HG02759 (cell line): ENCODE measurements at regions not wholly inside any gene's neighbourhood (a gene's known extent, or its start where the extent isn't known, plus 50 kb on each side); places are given as distances from the start of the nearest gene placed in this dataset.

ENCODE experiments used
- ATAC-seq: cut with Tn5 transposase; IDR thresholded peaks from one replicate; pipeline ENCODE4 v1.9.1; 2021; ENCODE audit warnings: mild to moderate bottlenecking, moderate library complexity; ENCODE audit not compliant: unreplicated experiment

DNA sequence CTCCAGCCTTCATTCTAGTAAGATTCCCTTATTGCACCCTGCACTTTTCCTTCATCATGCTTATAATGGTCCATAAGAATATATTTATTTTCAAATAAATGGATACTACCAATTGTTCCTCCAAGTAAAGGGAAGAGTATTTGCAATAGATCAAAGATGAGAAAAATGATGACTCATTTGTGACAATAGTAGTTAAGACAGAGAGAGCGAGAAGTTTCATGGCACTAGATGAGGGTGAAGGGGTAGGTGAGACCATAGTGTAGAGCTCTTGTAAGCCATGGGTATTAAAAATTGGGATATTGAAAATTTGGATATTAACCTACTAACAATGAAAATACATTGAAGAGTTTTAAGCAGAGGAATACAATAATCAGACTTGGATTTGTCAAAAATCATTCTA lies 404.6 kb downstream of the EFNA5 start:
- ATAC-seq: no peak

DNA sequence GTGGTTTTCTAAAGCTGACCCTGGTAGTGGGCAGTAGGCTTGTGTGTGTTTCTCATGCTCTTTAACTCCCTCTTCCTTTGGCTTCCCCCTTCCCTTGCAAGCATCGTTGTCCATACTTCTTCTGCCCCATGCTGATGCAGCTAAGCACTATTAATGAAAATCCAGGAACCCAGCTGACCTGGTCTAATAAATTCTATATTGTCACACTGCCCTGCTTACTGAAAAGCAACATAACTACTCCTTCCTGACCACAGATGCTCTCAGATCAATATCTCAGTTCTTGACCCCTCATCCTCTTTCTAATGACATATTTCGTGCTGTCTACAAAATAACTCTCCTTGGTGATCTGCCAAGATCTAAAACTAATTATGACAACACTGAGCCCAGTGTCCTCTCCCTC lies 405.5 kb downstream of the EFNA5 start:
- ATAC-seq: no peak

DNA sequence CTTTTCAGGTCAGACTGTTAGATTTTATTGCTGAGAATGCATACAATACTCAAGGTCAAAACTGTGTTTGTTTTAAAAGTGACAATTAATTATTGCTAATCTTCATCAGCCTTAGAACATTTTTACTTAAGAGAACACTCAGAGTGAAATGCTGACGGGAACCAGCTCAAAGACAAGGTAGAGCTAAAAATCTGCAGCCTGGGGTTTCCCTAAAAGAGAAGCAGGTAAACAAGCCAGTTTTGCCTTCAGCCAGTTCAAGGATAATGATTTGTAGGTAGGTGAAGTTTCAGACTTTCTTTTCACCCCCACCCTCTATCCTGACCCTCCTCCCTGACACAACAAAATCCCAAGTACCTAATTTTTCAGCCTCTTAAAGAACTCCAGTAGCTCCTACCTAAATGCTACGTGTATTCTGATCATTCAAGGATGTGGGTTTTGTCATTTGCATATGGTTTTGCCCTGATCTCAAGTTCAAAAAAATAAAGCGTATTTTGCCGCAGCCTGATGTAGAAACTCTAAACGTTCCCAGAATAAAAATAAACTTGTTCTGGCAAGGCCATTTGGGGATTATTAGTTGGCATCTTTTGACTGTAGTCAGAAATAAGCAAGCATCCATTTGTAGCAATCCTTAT lies 407.2 kb downstream of the EFNA5 start:
- peak; percentile 70 for ATAC-seq

DNA sequence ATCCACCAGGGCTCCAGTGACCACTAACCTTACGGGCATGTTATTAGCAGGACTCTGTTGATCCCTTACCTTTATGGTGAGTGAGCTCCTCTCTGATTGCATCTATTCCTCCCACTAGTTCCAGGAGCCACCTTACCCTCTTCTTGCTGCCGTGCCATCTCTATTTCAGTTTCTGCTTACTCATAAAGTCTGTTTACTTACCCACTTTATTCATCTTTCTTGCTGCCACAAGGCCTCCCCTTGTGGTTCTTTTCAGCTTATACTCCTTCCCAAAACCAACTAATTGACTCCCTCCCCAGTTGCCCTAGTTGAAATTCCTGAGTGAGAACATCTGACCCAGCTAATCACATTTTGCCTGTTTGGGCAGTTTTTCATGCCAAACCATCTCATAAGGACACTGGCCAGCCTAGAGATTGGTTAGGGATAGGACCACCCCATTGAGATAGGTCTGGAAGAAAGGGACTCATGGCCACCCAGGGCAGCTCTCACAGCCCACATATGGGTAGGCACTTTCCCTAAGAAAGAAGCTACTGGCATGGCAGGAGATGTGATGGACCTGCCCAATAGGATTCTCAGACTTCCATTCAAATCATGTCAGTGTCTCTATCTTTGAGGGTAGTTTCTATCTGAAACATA lies 412.7 kb downstream of the EFNA5 start:
- peak; percentile 76 for ATAC-seq

DNA sequence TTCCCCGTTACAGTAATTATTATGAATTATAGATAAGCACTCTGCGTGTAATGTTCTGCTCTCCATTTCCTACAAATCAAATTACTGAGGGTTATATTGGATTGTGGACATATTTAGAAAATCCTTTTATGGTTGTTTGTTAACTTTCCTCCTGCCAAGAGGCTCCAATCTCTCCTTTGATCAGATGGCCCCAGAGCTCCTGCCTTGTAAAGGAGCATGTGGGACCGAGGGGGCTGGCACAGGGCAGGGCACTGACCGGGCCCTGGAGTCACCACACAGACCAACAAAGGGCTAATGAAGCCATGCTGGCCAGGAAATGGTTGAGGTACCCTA lies 415.9 kb downstream of the EFNA5 start:
- no peak for ATAC-seq

DNA sequence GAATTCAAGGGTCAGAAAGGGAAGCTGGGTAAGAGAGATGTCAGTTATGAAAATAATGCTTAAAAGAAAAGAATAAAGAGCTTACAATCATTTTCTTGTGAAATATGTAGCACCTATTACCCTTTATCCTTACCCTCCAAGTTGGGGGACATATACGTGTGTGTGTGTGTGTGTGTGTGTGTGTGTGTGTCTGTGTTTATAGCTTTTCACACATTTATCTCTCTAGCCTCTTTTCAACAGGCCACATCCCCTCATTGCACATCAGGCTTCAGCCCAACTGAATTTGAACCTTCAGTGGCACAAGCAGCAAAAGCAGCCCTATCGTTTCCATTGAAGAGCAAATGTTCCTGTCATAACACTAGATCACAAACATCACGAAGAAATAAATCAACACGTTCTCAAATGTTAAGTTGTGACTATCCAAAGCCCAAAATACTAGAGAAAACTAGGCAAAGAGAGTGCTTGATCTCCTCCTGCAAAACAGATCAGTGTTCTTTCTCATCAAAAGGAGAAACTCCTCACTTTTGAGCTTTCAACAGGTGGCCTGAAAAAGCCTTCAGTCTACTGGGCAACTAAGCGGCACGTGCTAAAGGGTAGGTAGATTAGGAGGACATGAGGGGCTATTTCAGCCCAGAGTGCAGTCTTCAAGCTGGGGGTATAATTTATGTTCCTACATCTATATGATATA lies 416.4 kb downstream of the EFNA5 start:
- ATAC-seq: no peak

DNA sequence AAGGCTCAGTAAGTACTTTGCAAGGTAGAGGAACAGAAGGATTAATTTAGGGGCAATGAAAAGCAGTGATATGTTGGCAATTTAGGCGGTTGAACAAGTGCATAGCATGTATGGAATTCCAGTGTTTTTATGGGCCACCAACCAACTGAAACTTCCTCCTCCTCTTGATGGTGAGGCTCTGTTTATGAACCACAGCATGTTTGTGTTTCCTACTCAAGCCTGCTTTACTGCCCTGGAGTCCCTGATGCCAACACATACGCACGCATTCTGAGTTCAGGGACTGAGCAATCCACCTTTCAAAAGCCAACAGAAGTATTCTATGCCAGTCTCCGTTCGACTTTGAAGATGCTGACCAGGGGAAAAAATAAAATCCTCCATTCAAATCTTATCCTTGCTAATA lies 417.5 kb downstream of the EFNA5 start:
- no peak for ATAC-seq

DNA sequence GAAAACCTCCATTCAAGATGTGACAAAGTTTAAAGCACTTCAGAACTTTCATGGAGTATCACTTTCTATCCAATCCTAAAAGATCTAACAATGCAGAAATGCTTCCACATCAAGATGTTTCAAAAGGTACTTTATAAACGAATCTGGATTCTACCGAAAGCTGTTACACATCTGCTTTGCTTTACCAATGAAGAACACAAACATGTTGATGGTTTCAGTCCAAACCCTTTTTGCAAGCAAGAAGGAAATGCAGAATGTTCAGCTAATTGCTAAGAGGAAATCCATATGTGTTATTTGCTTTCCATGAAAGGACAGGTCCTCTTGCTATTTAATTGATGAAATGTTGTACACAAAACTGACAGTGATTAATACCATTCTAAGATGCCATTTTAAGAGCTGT lies 419.6 kb downstream of the EFNA5 start:
- no peak for ATAC-seq

DNA sequence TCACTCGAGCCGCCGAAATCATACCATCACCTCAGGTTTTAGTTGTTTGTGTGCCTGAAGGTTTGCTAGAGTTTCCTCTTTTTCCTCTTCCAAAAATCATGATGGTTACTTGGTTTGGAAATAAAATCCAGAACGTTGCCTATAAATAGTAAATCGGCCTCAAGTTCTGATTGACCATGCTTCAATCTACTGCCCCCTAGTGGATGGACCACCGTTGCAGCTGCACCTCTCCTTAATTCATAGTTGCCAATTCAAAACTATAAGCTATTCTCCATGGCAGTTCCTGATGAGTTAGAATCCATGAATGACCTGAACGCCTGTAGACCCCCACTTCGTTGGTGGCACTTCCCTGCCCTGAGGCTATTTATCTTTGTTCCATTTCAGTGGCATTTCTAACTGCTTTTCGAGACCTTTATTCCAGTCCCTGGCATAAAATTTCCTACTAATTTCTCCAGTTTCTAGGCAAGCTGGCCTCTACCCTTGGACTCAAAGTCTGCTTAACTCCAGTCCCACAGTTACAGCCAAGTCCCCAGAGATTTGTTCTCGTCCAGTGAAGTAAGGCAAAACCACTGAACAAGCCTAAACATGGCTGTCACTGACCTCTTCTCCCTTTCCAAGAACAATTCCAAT lies 422.6 kb downstream of the EFNA5 start:
- no peak for ATAC-seq

DNA sequence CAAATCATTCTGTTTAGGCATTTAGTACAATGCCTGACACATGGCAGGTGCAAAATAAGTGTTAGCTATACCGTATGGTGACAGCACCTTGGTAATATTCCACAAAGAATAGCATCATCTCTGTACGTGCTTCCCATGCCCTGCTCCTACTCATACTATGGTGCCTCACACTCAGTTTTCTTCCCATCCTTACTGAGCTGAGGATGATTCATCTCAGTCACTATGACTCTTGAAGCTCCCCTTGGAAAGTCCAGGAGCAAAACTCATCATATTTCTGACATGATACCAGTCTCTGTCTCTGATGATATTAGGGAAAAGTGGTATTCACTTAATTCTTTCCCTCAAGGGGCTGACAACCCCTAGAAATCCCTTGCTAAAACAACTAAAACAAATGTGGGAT lies 423.3 kb downstream of the EFNA5 start:
- no peak for ATAC-seq

DNA sequence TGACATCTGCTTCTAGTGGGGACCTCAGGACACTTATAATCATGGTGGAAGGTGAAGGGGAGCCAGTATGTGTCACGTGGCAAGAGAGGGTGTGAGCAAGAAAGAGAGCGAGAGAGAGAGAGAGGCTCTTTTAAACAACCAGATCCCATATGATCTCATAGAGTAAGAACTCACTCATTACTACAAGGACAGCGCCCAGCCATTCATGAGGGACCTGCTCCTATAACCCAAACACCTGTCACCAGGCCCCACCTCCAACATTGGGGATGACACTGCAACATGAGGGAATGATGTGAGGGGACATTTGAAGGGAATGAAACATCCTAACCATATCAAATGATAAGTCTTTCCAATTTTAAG lies 427.5 kb downstream of the EFNA5 start:
- ATAC-seq: no peak

DNA sequence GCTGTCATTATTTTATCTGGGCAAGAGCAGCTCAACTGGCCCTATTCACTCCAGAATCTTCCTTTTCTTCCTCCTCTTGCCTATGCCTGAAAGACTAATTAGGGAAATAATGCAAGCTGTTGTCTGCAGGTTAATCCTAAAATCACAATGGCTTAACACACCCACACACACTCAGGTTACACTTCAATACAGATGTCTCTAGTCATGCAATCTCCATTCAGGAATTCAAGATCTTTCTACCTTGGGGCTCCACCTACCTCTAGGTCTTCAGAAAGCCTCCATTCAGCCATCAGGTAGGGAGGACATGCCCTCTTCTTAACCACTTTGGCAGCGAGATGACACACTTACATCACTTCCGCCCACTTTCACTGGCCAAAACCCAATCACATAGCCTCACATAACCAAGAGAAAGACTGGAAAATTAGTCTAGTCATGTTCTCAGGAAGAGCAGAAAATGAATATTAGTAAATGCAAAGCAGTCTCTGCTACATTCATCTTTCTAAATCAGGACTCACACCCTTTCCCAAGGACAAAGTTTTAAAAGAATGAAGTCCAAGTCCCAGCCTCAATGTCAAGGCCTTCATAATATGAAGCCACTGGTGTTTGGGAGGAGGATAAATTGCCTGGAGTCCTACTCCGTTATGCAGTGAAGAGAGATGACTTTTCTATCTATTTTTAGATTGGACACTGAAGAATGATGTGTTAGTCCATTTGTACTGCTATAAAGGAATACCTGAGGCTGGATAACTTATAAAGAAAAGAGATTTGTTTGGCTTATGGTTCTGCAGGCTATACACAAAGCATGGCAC lies 428.1 kb downstream of the EFNA5 start:
- ATAC-seq: no peak

DNA sequence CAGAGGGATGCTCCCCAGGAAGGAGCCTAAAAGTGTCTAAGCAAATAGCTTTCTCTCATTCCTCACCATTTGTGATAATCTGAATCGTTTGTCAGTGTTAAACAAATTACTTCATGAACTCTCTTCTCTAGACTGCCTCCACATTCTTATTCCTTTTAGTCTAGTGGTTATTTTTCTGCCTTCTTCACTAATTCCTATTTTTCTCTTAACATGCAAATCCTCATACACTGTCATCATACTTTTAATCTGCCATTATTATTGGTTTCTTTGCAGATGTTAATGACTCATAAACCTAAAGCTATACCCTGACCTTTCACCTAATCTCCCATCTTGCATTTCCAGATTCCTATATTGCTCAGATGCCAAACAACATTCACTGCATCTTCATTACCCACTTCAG lies 428.9 kb downstream of the EFNA5 start:
- no peak for ATAC-seq

DNA sequence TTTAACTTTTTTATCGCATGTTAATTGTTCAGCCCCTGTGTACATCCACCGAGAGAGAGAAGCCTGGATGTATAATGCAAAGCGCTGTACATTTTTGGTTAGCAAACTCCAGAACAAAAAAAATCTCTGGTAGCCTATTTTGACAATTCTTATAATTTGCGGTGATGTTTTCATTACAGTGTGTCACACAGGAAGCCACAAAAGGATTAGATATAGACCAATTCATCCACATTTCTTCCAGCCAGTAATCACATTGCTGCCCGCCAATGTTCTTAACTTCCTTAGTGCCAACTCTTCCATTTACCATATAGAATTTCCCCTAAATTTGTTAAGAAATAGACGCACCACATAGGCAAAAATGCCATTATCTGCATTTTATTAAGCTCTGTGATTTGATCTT lies 435.6 kb downstream of the EFNA5 start:
- ATAC-seq: no peak

DNA sequence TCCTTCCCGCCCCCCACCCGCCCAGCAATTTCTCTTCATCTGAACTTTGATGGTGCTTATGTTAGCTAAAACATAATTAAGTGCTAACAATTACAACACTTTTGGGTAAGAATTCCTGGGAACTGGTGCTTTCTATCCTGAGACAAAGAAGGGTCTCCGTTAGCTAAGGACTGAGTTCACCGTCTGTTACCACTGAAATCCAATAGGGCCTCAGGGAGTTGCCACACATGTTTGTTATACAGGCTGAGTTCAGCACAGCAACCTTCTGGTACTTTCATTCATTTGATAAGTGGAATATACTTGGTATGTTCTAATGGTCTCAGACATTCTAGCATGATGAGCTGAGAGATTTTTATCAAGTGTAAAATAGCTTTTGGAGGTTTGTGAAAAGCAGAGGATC lies 437.9 kb downstream of the EFNA5 start:
- no peak for ATAC-seq

DNA sequence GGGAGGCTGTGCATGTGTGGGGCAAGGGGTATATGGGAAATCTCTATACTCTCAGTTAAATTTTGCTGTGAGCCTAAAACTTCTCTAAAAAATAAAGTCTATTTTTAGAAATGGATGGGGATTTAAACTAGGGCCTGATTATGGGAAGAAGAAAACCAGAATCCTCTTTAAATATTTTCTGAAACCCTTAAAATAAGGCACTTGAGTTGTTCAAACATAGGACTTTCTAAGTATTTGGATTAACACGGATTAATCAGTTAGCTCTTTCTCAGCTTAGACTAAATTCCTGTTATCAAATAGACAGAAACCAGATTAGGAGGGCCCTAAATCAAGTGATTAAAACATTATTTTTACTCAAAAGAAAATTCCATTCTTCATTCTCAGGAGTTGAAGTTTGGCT lies 438.4 kb downstream of the EFNA5 start:
- ATAC-seq: no peak

DNA sequence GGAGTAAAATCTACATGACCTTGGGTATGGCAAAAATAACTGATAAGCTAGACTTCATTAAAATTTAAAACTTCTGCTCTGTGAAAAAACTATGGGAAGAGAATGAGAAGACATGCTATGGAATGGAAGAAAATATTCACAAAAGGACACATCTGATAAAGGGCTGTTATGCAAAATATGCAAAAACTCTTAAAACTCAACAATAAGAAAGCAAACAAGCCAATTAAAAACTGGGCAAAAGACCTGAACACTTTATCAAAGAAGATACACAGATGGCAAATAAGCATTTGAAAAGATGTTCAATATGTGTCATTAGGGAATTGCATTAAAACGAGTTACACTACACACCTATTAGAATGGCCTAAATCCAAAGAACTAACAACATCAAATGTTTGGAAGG lies 439.5 kb downstream of the EFNA5 start:
- ATAC-seq: no peak

DNA sequence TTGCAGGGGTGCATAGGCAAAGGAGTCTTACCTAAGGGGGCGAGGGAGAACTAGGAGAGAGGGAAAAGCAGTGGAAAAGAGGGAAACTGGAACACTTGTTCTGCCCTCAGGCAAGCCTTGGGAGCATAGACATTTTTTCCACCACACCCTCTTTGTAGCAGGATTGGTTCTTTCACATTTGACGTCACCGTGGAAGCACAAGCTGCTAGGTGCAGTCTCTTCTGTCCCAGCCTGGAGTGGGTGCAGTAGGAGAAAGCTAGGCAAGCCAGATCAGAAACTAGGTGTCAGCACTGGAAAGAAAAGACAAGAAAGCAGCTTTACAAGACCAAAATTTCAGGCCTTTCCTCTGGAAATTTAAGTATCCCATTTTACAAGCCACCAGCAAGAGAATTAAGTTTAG lies 440.4 kb downstream of the EFNA5 start:
- no peak for ATAC-seq

DNA sequence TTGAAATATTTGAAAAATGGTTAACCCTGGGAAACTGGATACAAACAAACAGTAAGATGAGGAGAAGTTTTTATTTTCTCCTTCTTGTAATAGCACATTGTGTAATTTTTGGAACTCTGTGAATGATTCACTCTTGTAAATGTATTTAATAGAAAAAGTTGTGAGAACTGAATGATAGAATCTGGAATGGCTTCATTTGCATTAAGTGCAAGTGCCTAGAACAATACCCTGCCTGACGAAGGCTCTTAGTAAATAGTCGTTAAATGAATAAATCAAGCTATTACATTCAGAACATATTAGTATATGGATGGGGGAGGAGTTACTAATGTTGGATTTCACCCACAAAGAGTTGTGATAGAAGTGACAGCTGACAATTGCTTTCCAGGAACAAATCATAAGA lies 442.5 kb downstream of the EFNA5 start:
- no peak for ATAC-seq

DNA sequence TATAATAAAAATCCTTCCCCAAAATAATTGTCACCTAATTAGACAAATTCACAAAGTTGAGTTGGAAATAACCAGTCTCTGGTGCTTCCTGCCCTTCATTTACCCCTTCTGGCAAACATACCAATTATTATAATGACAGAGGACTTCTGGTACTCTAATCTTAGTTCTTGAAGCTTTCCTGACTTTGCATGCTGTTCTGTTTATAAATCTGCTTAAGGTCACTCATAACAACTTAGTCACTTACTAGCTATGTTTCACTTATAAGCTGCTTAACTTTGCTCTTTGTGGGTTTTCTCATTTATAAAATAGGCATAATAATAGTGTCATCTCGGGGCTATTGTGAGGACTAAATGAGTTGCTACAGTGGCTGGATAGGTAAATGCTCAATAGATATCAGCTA lies 446.5 kb downstream of the EFNA5 start:
- ATAC-seq: no peak

DNA sequence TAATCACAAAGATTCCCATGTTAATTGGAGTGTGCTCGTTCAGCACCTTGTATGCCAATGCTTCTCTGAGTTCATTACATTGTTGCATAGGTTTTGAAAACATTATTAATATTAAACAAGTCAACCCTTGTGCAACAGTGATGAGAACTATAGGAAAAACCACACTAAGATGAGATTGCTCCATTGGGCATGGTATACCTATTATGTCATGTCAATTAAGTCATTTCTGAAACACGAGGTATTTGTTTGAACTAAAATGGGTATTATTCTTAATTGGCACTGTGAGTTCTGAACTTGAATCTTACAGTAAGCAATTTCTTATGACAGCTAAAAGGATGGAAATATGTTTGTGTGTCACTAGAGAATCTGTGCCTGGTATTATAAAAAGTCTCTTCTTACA lies 447.7 kb downstream of the EFNA5 start:
- no peak for ATAC-seq

DNA sequence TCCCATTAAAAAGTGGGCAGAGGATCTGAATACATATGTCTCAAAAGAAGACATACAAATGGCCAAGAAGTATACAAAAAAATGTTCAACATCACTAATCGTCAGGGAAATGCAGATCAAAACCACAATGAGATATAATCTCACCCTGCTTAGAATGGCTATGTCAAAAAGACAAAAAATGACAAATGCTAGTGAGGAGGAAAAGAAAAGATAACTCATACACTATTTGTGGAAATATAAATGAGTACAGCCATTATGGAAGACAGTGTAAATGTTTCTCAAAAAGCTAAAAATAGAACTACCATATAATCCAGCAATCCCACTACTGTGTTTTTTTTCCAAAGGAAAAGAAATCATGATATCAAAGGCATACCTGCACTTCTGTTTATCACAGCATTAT lies 450.7 kb downstream of the EFNA5 start:
- no peak for ATAC-seq
